GM18861 (cell line): ENCODE measurements at regions not wholly inside any gene's neighbourhood (a gene's known extent, or its start where the extent isn't known, plus 50 kb on each side); places are given as distances from the start of the nearest gene placed in this dataset.

ENCODE experiments used
- ATAC-seq: cut with Tn5 transposase; IDR thresholded peaks from one replicate; pipeline ENCODE4 v1.9.1; 2021; ENCODE audit not compliant: unreplicated experiment

GRCh38 chr15:98442901-98443300, 205.4 kb upstream of the IGF1R start:
- no peak for ATAC-seq

- ATAC-seq: no peak
Observed at GRCh38 chr15:98443526-98443925, 204.8 kb upstream of the IGF1R start.

DNA sequence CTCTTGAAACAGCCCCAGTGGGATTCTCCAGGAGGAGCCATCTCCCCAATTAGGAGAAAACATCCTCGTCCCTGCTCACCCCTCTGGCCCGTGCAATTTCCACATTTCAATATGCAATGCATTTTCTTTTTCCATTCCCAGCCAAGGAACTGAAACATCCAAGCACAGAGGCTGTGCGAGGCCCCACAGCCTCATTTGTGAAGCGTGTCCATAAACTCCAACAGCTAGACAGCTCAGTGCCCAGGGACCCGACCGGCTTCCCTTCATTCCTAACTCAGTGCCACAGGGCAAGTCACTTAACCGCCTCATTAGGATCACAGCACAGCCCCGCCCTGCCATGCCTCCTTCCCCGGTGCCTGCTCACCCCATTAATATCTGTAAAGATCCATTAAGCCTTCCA, 204.2 kb upstream of the IGF1R start:
- ATAC-seq: no peak

DNA sequence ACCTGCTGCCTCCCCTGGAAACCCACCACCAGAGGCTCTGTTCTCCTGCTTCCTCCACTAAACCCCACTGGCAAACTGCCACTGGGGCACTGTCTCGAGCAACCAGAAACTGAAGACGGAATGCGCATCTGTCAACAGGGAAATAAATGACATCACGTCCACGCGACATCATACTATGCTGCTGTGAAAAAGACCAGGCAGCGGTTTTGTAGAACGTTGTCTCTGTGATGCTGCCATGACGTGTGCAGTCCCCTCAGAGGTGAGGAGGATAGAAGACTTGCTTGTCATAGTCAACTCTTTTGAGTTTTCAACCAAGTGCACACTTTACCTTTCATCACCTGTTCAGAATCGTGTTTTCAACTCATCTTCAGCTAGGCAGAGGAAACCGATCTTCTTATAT, 203.0 kb upstream of the IGF1R start:
- ATAC-seq: no peak

DNA sequence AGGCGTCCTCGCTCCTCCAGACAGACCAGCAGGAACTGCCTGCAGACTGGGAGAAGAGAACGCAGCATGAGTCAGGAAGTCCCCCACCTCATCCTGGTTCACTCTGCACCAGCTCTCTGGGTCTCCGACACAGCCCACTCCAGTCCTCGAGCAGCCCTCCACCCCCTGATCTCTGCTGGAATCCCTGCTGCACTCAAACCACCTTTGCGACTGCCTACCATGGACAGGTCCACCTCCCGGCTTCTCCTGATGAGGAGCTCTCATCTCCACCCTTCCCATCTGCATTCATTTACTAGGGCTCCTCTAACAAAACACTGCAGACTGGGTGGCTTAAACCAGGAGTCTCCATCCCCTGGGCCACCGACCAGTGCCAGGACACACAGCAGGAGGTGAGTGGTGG, 202.3 kb upstream of the IGF1R start:
- no peak for ATAC-seq

DNA sequence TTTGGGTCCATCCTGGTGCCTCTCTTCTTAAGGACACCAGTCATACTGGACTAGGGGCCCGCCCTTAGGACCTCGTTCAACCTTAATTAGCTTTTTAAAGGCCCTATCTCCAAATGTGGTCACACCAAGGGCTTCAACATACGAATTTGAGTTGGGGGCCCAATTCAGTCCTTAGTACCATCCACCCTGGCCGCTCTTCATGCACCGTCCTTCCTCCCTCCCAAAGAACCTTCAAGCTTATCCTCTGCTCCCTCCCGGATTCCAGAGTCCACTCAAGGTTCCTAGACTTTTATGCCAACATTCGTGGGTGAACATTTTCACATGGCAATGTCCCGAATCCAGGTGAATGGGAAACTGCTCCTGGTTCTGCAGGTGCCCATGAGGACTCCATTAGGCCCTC, 201.3 kb upstream of the IGF1R start:
- no peak for ATAC-seq

DNA sequence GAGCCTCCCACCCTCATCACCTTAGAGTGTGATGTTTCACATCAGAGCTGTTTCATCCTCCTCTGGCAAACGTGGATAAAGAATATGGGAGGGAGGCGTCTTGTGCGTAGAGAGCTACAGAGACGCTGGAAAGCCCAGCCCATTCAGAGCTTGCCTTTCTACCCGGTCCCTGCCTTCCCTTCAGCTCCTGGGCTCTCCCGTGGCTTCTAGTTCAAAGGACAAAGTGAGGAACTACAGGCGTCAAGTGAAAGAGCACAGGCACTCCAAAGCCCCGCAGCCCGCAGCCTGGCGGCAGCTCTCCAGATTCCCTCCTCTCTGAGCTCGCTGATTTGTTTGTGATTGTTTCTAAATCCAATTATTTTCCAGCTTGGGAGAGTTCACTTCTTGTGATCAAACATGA, 197.1 kb upstream of the IGF1R start:
- ATAC-seq: no peak

DNA sequence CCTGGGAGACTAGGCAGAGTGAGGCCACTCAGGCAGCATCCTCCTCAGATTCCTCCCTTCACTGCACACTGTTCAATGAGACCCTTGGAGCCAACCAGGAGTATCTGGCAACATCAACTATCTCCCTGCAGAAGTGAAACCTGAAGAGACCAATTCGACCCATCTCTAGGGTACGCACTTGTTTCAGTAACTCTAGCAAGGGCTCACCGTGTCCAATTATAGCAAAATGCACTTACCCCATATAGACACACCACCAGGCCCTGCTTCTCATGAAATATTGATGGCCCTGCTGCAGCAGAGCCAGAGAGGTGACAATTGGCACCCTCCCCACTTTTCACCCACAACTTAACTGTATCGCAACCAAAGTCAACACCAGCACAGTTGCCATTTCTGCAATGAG, 196.1 kb upstream of the IGF1R start:
- no peak for ATAC-seq

GRCh38 chr15:98455904-98456303, 192.4 kb upstream of the IGF1R start:
- ATAC-seq: no peak

- ATAC-seq: no peak
Observed at GRCh38 chr15:98476559-98476958, 171.8 kb upstream of the IGF1R start.

- no peak for ATAC-seq
Observed at GRCh38 chr15:98480844-98481243, 167.5 kb upstream of the IGF1R start.

DNA sequence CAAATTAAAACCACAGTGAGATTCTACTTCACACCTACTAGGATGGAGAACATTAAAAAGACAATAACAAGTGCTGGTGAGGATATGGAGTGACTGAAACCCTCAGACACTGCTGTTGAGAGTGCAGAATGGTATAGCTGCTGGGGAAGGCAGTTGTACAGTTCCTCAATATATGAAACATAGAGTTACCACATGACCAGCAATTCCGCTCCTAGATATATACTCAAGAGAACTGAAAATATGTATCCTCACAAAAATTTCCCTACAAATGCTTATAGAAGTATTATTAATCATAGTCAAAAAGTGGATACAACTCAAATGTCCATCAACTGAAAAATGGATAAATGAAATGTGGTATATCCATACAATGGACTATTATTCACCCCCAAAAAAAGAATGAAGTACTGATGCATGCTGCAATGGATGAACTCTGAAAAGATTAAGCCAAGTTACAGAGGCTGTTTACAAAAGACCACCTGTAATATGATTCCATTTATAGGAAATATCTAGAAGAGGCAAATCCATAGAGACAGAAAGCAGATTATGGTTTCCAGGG, 164.7 kb upstream of the IGF1R start:
- ATAC-seq: no peak

- ATAC-seq: no peak
Observed at GRCh38 chr15:98484914-98485313, 163.4 kb upstream of the IGF1R start.

- ATAC-seq: no peak
Observed at GRCh38 chr15:98485451-98485850, 162.9 kb upstream of the IGF1R start.

- ATAC-seq: no peak
Observed at GRCh38 chr15:98493966-98494511, 154.3 kb upstream of the IGF1R start.

DNA sequence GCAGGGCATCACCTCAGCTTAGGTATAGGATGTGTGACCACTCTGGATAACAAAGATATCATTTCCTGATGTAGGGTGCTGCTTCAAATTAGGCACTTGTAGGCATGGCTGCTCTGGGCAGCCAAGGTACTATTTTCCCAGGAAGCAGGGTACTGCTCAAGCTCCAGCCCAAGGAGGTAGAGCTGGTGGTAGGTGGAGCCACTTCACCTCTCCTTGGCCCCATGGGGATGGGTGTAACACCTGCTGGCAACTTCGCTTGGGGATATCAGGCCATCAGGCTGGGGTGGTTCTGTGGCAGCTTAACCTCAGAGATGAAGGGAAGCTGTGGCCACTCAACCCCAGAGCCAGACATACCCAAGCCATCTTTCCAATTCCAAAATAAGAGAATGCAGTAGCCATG, 147.1 kb upstream of the IGF1R start:
- ATAC-seq: no peak

GRCh38 chr15:98501632-98502031, 146.7 kb upstream of the IGF1R start:
- no peak for ATAC-seq

DNA sequence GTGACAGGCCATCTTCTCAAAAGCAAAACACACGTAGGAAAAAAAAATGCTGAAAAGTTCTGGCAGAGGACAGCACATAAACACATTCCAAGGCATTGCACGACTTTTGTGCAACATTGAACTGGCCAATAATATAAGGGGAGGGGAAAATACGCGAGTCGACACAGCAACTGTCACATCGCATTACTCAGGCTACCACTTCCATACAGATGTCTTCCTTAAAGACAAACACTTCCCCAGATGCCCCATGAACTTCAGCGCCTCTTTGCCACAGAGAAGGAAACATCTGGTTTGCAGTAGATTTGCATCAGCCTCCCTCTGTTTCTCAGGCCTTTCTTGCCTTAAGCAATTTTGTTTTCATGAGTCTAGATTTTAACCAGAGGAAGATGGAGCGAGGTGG, 144.4 kb upstream of the IGF1R start:
- no peak for ATAC-seq

- no peak for ATAC-seq
Observed at GRCh38 chr15:98504998-98505397, 143.3 kb upstream of the IGF1R start.

DNA sequence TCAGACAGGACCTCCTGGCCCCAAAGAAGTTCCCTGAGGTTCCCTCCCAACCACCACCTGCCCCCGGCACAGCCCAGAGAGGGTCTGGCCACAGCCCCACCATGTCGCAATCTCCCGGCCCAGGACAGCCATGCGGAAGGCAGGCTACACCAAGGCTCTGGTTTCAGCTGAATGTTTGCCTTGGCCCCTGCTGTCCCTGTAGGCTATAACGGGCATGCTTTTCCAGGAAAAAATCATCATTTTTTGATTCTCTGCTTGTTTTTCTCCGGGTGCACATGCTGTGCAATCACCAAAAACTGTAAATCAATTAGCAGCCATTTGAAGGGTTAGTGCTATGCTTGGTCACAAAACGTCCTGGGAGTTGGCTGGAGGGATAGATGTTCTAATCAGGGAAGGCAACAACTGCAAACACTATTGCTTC, 142.7 kb upstream of the IGF1R start:
- no peak for ATAC-seq

- ATAC-seq: no peak
Observed at GRCh38 chr15:98506172-98506571, 142.2 kb upstream of the IGF1R start.

- ATAC-seq: no peak
Observed at GRCh38 chr15:98506711-98507110, 141.6 kb upstream of the IGF1R start.

- no peak for ATAC-seq
Observed at GRCh38 chr15:98513428-98513986, 134.8 kb upstream of the IGF1R start.
